ENCODE measurements at regions not wholly inside any gene's neighbourhood (a gene's known extent, or its start where the extent isn't known, plus 50 kb on each side); places are given as distances from the start of the nearest gene placed in this dataset.

GRCh38 chr7:45306752-45307305 is 149.2 kb downstream of the RAMP3 start:
- no peak for TF ChIP-seq CTCF (conservative IDR thresholded peaks at IDR 0.05)
- H3K9me3 Mint-ChIP-seq = peaks cover 20 to 24% of the 10 kb centered on the region in 2 experiments
- Histone ChIP-seq H2BK20ac (ENCODE audit: low read depth, low read length, poor library complexity, severe bottlenecking) (no peak overlapping the region), H3K79me1 (ENCODE audit: insufficient read depth, low read depth, low read length, poor library complexity, severe bottlenecking) (no peaks in the 10 kb centered on the region), H3K4me2 (ENCODE audit: insufficient read depth, insufficient read length, low read length) (no peak overlapping the region), H4K20me1 (ENCODE audit: control insufficient read depth, insufficient read depth, insufficient read length) (no peaks in the 10 kb centered on the region), H3K4ac (ENCODE audit: low read depth, low read length) (no peak overlapping the region), H3K56ac (ENCODE audit: insufficient read length, low read depth, low read length) (no peak overlapping the region), H4K8ac (replicated peaks; ENCODE audit: insufficient read length, low read depth, low read length) (no peak overlapping the region), H2BK15ac (ENCODE audit: low read depth, low read length) (no peak overlapping the region), H2AFZ (ENCODE audit: low read length) (no peak overlapping the region), H2BK5ac (ENCODE audit: insufficient read length, low read length) (no peak overlapping the region), H4K91ac (ENCODE audit: insufficient read length, low read depth, low read length) (no peak overlapping the region), H3K4me1 (ENCODE audit: insufficient read depth, low read length) (no peaks in the 10 kb centered on the region), H3K18ac (ENCODE audit: insufficient read length, low read depth, low read length) (no peak overlapping the region), H2BK12ac (ENCODE audit: insufficient read length, low read depth, low read length) (no peak overlapping the region), H3K9ac (ENCODE audit: extremely low read depth, insufficient read length, low read length) (no peak overlapping the region), H3K79me2 (ENCODE audit: insufficient read depth, low read length) (no peaks in the 10 kb centered on the region), H3K9me3 (ENCODE audit: control insufficient read depth, low read depth, low read length) (no peaks in the 10 kb centered on the region), H4K5ac (ENCODE audit: insufficient read length, low read depth, low read length) (no peak overlapping the region), H3K14ac (ENCODE audit: insufficient read depth, low read length) (no peak overlapping the region), H3K27me3 (ENCODE audit: insufficient read depth, low read length) (no peaks in the 10 kb centered on the region), H2BK120ac (ENCODE audit: low read depth, low read length, poor library complexity, severe bottlenecking) (no peak overlapping the region), H3T11ph (ENCODE audit: low read length) (no peak overlapping the region), H2AK5ac (ENCODE audit: insufficient read length, low read length) (no peak overlapping the region), H3K23me2 (ENCODE audit: insufficient read length, low read depth, low read length, poor library complexity, severe bottlenecking) (no peaks in the 10 kb centered on the region), H3K23ac (ENCODE audit: insufficient read length, low read depth, low read length) (no peak overlapping the region), H3K27ac (ENCODE audit: insufficient read length, low read depth, low read length) (no peak overlapping the region)
- no CpG with 5 or more reads among the region's 3 CpGs for WGBS (ENCODE audit: extremely low coverage, insufficient read length, low lambda C conversion rate)
- H3K4me3 Mint-ChIP-seq = no peak overlapping the region
- peaks cover 0 to 12% (median 7%) of the 10 kb centered on the region in 3 experiments; a peak in 4 of 7 replicates for H3K36me3 Mint-ChIP-seq (ENCODE audit: insufficient read depth in 1 of 3, low read depth in 3 of 3)
- no peak overlapping the region for H3K27ac Mint-ChIP-seq
- H3K4me1 Mint-ChIP-seq = no peaks in the 10 kb centered on the region
- no peak for DNase-seq
- H3K27me3 Mint-ChIP-seq (ENCODE audit: low read depth) = peaks cover 4% of the 10 kb centered on the region
